HG03439 (cell line): ENCODE measurements at regions not wholly inside any gene's neighbourhood (a gene's known extent, or its start where the extent isn't known, plus 50 kb on each side); places are given as distances from the start of the nearest gene placed in this dataset.
"Not testable (repeated sequence)": the region's sequence is repeated elsewhere in the genome, so short reads cannot be mapped to it uniquely, and the experiment has no call there.

ENCODE experiments used
- ATAC-seq: cut with Tn5 transposase; IDR thresholded peaks from one replicate; pipeline ENCODE4 v1.9.1; 2021; ENCODE audit warnings: mild to moderate bottlenecking, moderate library complexity; ENCODE audit not compliant: unreplicated experiment

- no peak for ATAC-seq
These were observed 57.8 kb upstream of the CACNA2D1 start for GRCh38 chr7:82501346-82501745.

- not testable (repeated sequence) for ATAC-seq
These were observed 56.0 kb upstream of the CACNA2D1 start for GRCh38 chr7:82499546-82499945.

DNA sequence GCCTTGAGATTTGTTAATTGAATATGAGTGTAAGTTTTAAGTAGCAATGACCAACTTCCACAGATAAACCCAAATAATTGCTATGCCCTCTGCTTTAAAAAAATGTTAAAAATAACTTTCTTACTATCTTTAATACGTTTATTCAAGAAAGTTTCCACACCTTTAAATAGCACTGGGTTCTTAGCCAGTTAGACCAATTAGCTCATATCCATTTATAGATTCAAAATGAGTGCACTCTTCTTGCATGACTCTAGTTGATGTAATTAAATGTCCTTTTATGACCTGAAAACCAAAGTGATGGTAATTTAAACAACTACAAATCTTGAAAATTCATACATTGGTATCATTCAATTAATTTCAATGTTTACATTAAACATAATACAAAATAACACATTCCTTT lies 50.8 kb upstream of the CACNA2D1 start:
- no peak for ATAC-seq
